Testis (tissue), 2 donors: ENCODE measurements at regions not wholly inside any gene's neighbourhood (a gene's known extent, or its start where the extent isn't known, plus 50 kb on each side); places are given as distances from the start of the nearest gene placed in this dataset.

Experiments
- POLR2A ChIP-seq: fragments of 450-650 bp; IDR thresholded peaks from one replicate; pipeline ENCODE4 v1.6.1; 2017; ENCODE audit warnings: antibody characterized with exemption, mild to moderate bottlenecking, moderate library complexity
- TF ChIP-seq, protein P1 (sequence below), 3 experiments: fragments of 450-650 bp in 2 of 3; fragments of 200-600 bp in 1 of 3; sonication (generic) in 1 of 3; IDR thresholded peaks; one replicate each; pipeline ENCODE4 v1.5.1; 2016 to 2019; ENCODE audit warnings: antibody characterized with exemption in 3 of 3, mild to moderate bottlenecking in 2 of 3, moderate library complexity in 1 of 3

- TF ChIP-seq, protein P1, sequence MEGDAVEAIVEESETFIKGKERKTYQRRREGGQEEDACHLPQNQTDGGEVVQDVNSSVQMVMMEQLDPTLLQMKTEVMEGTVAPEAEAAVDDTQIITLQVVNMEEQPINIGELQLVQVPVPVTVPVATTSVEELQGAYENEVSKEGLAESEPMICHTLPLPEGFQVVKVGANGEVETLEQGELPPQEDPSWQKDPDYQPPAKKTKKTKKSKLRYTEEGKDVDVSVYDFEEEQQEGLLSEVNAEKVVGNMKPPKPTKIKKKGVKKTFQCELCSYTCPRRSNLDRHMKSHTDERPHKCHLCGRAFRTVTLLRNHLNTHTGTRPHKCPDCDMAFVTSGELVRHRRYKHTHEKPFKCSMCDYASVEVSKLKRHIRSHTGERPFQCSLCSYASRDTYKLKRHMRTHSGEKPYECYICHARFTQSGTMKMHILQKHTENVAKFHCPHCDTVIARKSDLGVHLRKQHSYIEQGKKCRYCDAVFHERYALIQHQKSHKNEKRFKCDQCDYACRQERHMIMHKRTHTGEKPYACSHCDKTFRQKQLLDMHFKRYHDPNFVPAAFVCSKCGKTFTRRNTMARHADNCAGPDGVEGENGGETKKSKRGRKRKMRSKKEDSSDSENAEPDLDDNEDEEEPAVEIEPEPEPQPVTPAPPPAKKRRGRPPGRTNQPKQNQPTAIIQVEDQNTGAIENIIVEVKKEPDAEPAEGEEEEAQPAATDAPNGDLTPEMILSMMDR (IDR thresholded peaks at IDR 0.05): no peak
- TF ChIP-seq POLR2A: no peak
These were observed 61.2 kb upstream of the ZFR start for GRCh38 chr5:32505756-32506155.
